GM19240 (cell line): ENCODE measurements at regions not wholly inside any gene's neighbourhood (a gene's known extent, or its start where the extent isn't known, plus 50 kb on each side); places are given as distances from the start of the nearest gene placed in this dataset.

Source experiments
- DNase-seq: peaks from one replicate; pipeline ENCODE4 v3.0.0; 2011; ENCODE audit warnings: low spot score; ENCODE audit not compliant: insufficient read length

- no peak for DNase-seq
Measured at GRCh38 chr3:41088882-41089281, 110.4 kb upstream of the CTNNB1 start.

GRCh38 chr3:41089566-41089965, 109.7 kb upstream of the CTNNB1 start:
- DNase-seq = no peak

GRCh38 chr3:41092844-41093243, 106.5 kb upstream of the CTNNB1 start:
- DNase-seq = no peak

GRCh38 chr3:41093476-41093875, 105.8 kb upstream of the CTNNB1 start:
- no peak for DNase-seq

- DNase-seq = no peak
Measured at GRCh38 chr3:41094351-41094750, 105.0 kb upstream of the CTNNB1 start.

- DNase-seq = no peak
Measured at GRCh38 chr3:41095702-41096101, 103.6 kb upstream of the CTNNB1 start.

- no peak for DNase-seq
Measured at GRCh38 chr3:41097896-41098496, 101.3 kb upstream of the CTNNB1 start.

- DNase-seq = no peak
Measured at GRCh38 chr3:41101231-41101630, 98.1 kb upstream of the CTNNB1 start.

GRCh38 chr3:41102053-41102556, 97.2 kb upstream of the CTNNB1 start:
- DNase-seq = no peak

- no peak for DNase-seq
Measured at GRCh38 chr3:41102750-41103149, 96.6 kb upstream of the CTNNB1 start.

GRCh38 chr3:41103200-41103599, 96.1 kb upstream of the CTNNB1 start:
- no peak for DNase-seq

- DNase-seq = no peak
Measured at GRCh38 chr3:41104147-41104546, 95.2 kb upstream of the CTNNB1 start.

GRCh38 chr3:41106691-41107090, 92.6 kb upstream of the CTNNB1 start:
- no peak for DNase-seq

GRCh38 chr3:41111011-41111410, 88.3 kb upstream of the CTNNB1 start:
- DNase-seq = no peak

- no peak for DNase-seq
Measured at GRCh38 chr3:41112466-41112865, 86.8 kb upstream of the CTNNB1 start.

GRCh38 chr3:41115069-41115468, 84.2 kb upstream of the CTNNB1 start:
- no peak for DNase-seq

- no peak for DNase-seq
Measured at GRCh38 chr3:41116851-41117250, 82.5 kb upstream of the CTNNB1 start.

- peak; percentile 9 for DNase-seq
Measured at GRCh38 chr3:41117398-41117870, 81.9 kb upstream of the CTNNB1 start.

- no peak for DNase-seq
Measured at GRCh38 chr3:41118461-41119390, 80.6 kb upstream of the CTNNB1 start.

GRCh38 chr3:41120460-41120859, 78.8 kb upstream of the CTNNB1 start:
- no peak for DNase-seq

GRCh38 chr3:41125258-41125657, 74.0 kb upstream of the CTNNB1 start:
- DNase-seq = no peak

GRCh38 chr3:41126472-41126871, 72.8 kb upstream of the CTNNB1 start:
- no peak for DNase-seq
